ENCODE measurements at regions not wholly inside any gene's neighbourhood (a gene's known extent, or its start where the extent isn't known, plus 50 kb on each side); places are given as distances from the start of the nearest gene placed in this dataset.

GRCh38 chr15:47332481-47332880, 384.8 kb upstream of the SEMA6D start:
- TF ChIP-seq, protein P1, sequence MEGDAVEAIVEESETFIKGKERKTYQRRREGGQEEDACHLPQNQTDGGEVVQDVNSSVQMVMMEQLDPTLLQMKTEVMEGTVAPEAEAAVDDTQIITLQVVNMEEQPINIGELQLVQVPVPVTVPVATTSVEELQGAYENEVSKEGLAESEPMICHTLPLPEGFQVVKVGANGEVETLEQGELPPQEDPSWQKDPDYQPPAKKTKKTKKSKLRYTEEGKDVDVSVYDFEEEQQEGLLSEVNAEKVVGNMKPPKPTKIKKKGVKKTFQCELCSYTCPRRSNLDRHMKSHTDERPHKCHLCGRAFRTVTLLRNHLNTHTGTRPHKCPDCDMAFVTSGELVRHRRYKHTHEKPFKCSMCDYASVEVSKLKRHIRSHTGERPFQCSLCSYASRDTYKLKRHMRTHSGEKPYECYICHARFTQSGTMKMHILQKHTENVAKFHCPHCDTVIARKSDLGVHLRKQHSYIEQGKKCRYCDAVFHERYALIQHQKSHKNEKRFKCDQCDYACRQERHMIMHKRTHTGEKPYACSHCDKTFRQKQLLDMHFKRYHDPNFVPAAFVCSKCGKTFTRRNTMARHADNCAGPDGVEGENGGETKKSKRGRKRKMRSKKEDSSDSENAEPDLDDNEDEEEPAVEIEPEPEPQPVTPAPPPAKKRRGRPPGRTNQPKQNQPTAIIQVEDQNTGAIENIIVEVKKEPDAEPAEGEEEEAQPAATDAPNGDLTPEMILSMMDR (IDR thresholded peaks at IDR 0.05), result no peak
- TF ChIP-seq POLR2A (IDR thresholded peaks at IDR 0.05), result no peak

Measured in body of pancreas (tissue), 4 donors.